HepG2 (cell line): ENCODE measurements at regions not wholly inside any gene's neighbourhood (a gene's known extent, or its start where the extent isn't known, plus 50 kb on each side); places are given as distances from the start of the nearest gene placed in this dataset.

Experiments used
- CC2D1A ChIP-seq: sonication (generic); formaldehyde crosslinking; IDR thresholded peaks from 2 replicates; pipeline ENCODE4 v1.8.1; 2023; ENCODE audit warnings: mild to moderate bottlenecking, missing genetic modification reagents
- CCAR2 ChIP-seq: fragments of 200-400 bp; formaldehyde crosslinking; optimal IDR thresholded peaks from 2 replicates; pipeline ENCODE3; 2018; ENCODE audit warnings: low read depth, mild to moderate bottlenecking, low read length, moderate library complexity
- FOSL1 ChIP-seq: sonication (generic); formaldehyde crosslinking; IDR thresholded peaks from 2 replicates; pipeline ENCODE4 v1.9.0; 2021; ENCODE audit warnings: missing genetic modification reagents, borderline replicate concordance
- FOXK1 ChIP-seq: sonication (generic); formaldehyde crosslinking; IDR thresholded peaks from 2 replicates; pipeline ENCODE4 v1.4.0; 2020; ENCODE audit warnings: low read depth, missing genetic modification reagents, borderline replicate concordance
- KLF13 ChIP-seq: sonication (generic); formaldehyde crosslinking; IDR thresholded peaks from 2 replicates; pipeline ENCODE4 v1.4.0; 2020; ENCODE audit warnings: mild to moderate bottlenecking, missing genetic modification reagents
- KLF16 ChIP-seq, 2 experiments: sonication (generic) in 1 of 2; formaldehyde crosslinking in 1 of 2; IDR thresholded peaks; 2 replicates each; pipeline versions ENCODE4 v1.6.1 to v1.8.0; 2016 to 2023; ENCODE audit warnings: missing genetic modification reagents in 2 of 2, missing compliant biosample characterization in 1 of 2
- MIER3 ChIP-seq: IDR thresholded peaks from 2 replicates; pipeline ENCODE4 v1.6.1; 2016; ENCODE audit warnings: missing compliant biosample characterization, borderline replicate concordance
- NONO ChIP-seq, 2 experiments: fragments of 450-650 bp in 1 of 2; sonication (generic) in 1 of 2; formaldehyde crosslinking in 1 of 2; IDR thresholded peaks in 1 of 2; conservative IDR thresholded peaks in 1 of 2; 2 replicates each; pipeline versions ENCODE4 v1.6.1 to v1.8.0; 2017 to 2022; ENCODE audit warnings: mild to moderate bottlenecking in 1 of 2, missing genetic modification reagents in 1 of 2, moderate library complexity in 1 of 2
- YY1 ChIP-seq: IDR thresholded peaks from 2 replicates; pipeline ENCODE4 v1.6.1; 2011; ENCODE audit warnings: low read length, low read depth, moderate library complexity, mild to moderate bottlenecking; ENCODE audit not compliant: insufficient read depth, insufficient replicate concordance
- ZIK1 ChIP-seq: sonication (generic); formaldehyde crosslinking; IDR thresholded peaks from 2 replicates; pipeline ENCODE4 v1.5.0; 2020; ENCODE audit warnings: mild to moderate bottlenecking, low read depth, missing genetic modification reagents, borderline replicate concordance
- ZMYM3 ChIP-seq: sonication (generic); formaldehyde crosslinking; IDR thresholded peaks from 2 replicates; pipeline ENCODE4 v1.5.1; 2020; ENCODE audit warnings: mild to moderate bottlenecking, missing genetic modification reagents
- ZNF333 ChIP-seq: sonication (generic); formaldehyde crosslinking; IDR thresholded peaks from 2 replicates; pipeline ENCODE4 v1.4.0; 2020; ENCODE audit warnings: mild to moderate bottlenecking, missing genetic modification reagents, borderline replicate concordance
- ZNF530 ChIP-seq: sonication (generic); formaldehyde crosslinking; IDR thresholded peaks from 2 replicates; pipeline ENCODE4 v1.5.0; 2020; ENCODE audit warnings: low read depth, mild to moderate bottlenecking, missing genetic modification reagents
- ZNF564 ChIP-seq: sonication (generic); formaldehyde crosslinking; IDR thresholded peaks from 2 replicates; pipeline ENCODE4 v1.8.1; 2023; ENCODE audit warnings: mild to moderate bottlenecking, missing genetic modification reagents
- ZNF580 ChIP-seq: IDR thresholded peaks from 2 replicates; pipeline ENCODE4 v1.6.1; 2016; ENCODE audit warnings: low read depth, borderline replicate concordance
- ZNF615 ChIP-seq: sonication (generic); formaldehyde crosslinking; IDR thresholded peaks from 2 replicates; pipeline ENCODE4 v1.5.0; 2020; ENCODE audit warnings: mild to moderate bottlenecking, missing genetic modification reagents, borderline replicate concordance
- ZSCAN25 ChIP-seq: sonication (generic); formaldehyde crosslinking; IDR thresholded peaks from 2 replicates; pipeline ENCODE4 v1.8.0; 2022; ENCODE audit warnings: mild to moderate bottlenecking, missing genetic modification reagents
- TF ChIP-seq, protein P1 (sequence below): sonication (generic); formaldehyde crosslinking; IDR thresholded peaks from 2 replicates; pipeline ENCODE4 v1.4.0; 2020; ENCODE audit warnings: missing genetic modification reagents
- TF ChIP-seq, protein P2 (sequence below): IDR thresholded peaks from 2 replicates; pipeline ENCODE4 v1.6.1; 2016; ENCODE audit warnings: low read depth
- TF ChIP-seq, protein P3 (sequence below): sonication (generic); formaldehyde crosslinking; IDR thresholded peaks from 2 replicates; pipeline ENCODE4 v1.4.0; 2020; ENCODE audit warnings: missing genetic modification reagents, mild to moderate bottlenecking, borderline replicate concordance
- TF ChIP-seq, protein P4 (sequence below): sonication (generic); formaldehyde crosslinking; IDR thresholded peaks from 2 replicates; pipeline ENCODE4 v1.4.0; 2020; ENCODE audit warnings: low read depth, mild to moderate bottlenecking, missing genetic modification reagents
- TF ChIP-seq, protein P5 (sequence below): sonication (generic); formaldehyde crosslinking; IDR thresholded peaks from 2 replicates; pipeline ENCODE4 v1.5.0; 2020; ENCODE audit warnings: missing genetic modification reagents

- TF ChIP-seq, protein P1, sequence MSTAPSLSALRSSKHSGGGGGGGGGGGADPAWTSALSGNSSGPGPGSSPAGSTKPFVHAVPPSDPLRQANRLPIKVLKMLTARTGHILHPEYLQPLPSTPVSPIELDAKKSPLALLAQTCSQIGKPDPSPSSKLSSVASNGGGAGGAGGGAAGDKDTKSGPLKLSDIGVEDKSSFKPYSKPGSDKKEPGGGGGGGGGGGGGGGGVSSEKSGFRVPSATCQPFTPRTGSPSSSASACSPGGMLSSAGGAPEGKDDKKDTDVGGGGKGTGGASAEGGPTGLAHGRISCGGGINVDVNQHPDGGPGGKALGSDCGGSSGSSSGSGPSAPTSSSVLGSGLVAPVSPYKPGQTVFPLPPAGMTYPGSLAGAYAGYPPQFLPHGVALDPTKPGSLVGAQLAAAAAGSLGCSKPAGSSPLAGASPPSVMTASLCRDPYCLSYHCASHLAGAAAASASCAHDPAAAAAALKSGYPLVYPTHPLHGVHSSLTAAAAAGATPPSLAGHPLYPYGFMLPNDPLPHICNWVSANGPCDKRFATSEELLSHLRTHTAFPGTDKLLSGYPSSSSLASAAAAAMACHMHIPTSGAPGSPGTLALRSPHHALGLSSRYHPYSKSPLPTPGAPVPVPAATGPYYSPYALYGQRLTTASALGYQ (CRISPR knock-in tag) = peak; percentile 85
- TF ChIP-seq NONO (IDR thresholded peaks at IDR 0.05) = no peak
- no peak for TF ChIP-seq NONO (CRISPR knock-in tag; conservative IDR thresholded peaks at IDR 0.05)
- TF ChIP-seq ZNF564 = no peak
- no peak for TF ChIP-seq ZNF333 (CRISPR knock-in tag)
- TF ChIP-seq, protein P2, sequence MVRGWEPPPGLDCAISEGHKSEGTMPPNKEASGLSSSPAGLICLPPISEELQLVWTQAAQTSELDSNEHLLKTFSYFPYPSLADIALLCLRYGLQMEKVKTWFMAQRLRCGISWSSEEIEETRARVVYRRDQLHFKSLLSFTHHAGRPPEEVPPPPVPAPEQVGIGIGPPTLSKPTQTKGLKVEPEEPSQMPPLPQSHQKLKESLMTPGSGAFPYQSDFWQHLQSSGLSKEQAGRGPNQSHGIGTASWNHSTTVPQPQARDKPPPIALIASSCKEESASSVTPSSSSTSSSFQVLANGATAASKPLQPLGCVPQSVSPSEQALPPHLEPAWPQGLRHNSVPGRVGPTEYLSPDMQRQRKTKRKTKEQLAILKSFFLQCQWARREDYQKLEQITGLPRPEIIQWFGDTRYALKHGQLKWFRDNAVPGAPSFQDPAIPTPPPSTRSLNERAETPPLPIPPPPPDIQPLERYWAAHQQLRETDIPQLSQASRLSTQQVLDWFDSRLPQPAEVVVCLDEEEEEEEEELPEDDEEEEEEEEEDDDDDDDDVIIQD = peak; percentile 92; the same call in 1 of the 2 replicates
- TF ChIP-seq ZNF580 (CRISPR knock-in tag) = 0 out of 2 replicates have a peak, but pooled peaks have one; percentile 68
- TF ChIP-seq, protein P3, sequence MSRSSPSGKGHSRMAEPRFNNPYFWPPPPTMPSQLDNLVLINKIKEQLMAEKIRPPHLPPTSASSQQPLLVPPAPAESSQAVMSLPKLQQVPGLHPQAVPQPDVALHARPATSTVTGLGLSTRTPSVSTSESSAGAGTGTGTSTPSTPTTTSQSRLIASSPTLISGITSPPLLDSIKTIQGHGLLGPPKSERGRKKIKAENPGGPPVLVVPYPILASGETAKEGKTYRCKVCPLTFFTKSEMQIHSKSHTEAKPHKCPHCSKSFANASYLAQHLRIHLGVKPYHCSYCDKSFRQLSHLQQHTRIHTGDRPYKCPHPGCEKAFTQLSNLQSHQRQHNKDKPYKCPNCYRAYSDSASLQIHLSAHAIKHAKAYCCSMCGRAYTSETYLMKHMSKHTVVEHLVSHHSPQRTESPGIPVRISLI = no peak
- TF ChIP-seq, protein P4, sequence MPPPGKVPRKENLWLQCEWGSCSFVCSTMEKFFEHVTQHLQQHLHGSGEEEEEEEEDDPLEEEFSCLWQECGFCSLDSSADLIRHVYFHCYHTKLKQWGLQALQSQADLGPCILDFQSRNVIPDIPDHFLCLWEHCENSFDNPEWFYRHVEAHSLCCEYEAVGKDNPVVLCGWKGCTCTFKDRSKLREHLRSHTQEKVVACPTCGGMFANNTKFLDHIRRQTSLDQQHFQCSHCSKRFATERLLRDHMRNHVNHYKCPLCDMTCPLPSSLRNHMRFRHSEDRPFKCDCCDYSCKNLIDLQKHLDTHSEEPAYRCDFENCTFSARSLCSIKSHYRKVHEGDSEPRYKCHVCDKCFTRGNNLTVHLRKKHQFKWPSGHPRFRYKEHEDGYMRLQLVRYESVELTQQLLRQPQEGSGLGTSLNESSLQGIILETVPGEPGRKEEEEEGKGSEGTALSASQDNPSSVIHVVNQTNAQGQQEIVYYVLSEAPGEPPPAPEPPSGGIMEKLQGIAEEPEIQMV (CRISPR knock-in tag) = no peak
- TF ChIP-seq ZNF530 (CRISPR knock-in tag) = no peak
- no peak for TF ChIP-seq YY1
- TF ChIP-seq, protein P5, sequence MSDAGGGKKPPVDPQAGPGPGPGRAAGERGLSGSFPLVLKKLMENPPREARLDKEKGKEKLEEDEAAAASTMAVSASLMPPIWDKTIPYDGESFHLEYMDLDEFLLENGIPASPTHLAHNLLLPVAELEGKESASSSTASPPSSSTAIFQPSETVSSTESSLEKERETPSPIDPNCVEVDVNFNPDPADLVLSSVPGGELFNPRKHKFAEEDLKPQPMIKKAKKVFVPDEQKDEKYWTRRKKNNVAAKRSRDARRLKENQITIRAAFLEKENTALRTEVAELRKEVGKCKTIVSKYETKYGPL (CRISPR knock-in tag) = no peak
- no peak for TF ChIP-seq KLF13
- TF ChIP-seq CC2D1A (CRISPR knock-in tag) = no peak
- TF ChIP-seq FOSL1 (CRISPR knock-in tag) = no peak
- TF ChIP-seq ZMYM3 (CRISPR knock-in tag) = peak; percentile 79
- TF ChIP-seq ZIK1 (CRISPR knock-in tag) = no peak
- TF ChIP-seq KLF16 (CRISPR knock-in tag; IDR thresholded peaks at IDR 0.05) = peak in 1 of 2 experiments; percentile 56; a peak in 1 of 4 replicates
- no peak for TF ChIP-seq CCAR2
- TF ChIP-seq MIER3 = peak; percentile 78; the same call in 1 of the 2 replicates
- 0 out of 2 replicates have a peak, but pooled peaks have one; percentile 13 for TF ChIP-seq FOXK1 (CRISPR knock-in tag)
- TF ChIP-seq ZNF615 = no peak
- TF ChIP-seq ZSCAN25 (CRISPR knock-in tag) = no peak
Measured at GRCh38 chr5:88128813-88129212, 139.8 kb downstream of the TMEM161B start (continued).
